Hepatocyte (in vitro differentiated cells): ENCODE measurements at regions not wholly inside any gene's neighbourhood (a gene's known extent, or its start where the extent isn't known, plus 50 kb on each side); places are given as distances from the start of the nearest gene placed in this dataset.

ENCODE experiments used
- DNase-seq: peaks from one replicate; pipeline ENCODE4 v3.0.0-alpha.2; 2016; ENCODE audit warnings: low spot score
- H2AFZ ChIP-seq: fragments of 200-600 bp; sonication (generic); 2 replicates; pipeline ENCODE4 v1.6.0; 2016; ENCODE audit warnings: antibody characterized with exemption, mild to moderate bottlenecking
- H3K27ac ChIP-seq: fragments of 200-600 bp; sonication (generic); 2 replicates; pipeline ENCODE4 v1.5.1; 2016; ENCODE audit warnings: mild to moderate bottlenecking
- H3K27me3 ChIP-seq: fragments of 200-600 bp; sonication (generic); 2 replicates; pipeline ENCODE4 v1.6.1; 2016
- H3K36me3 ChIP-seq: fragments of 200-600 bp; sonication (generic); replicated peaks from 2 replicates; pipeline ENCODE4 v1.5.1; 2016; ENCODE audit warnings: low read depth; ENCODE audit not compliant: insufficient read depth
- H3K4me1 ChIP-seq: fragments of 200-600 bp; sonication (generic); 2 replicates; pipeline ENCODE4 v1.5.1; 2016; ENCODE audit warnings: mild to moderate bottlenecking, moderate library complexity; ENCODE audit not compliant: insufficient read depth
- H3K4me2 ChIP-seq: fragments of 200-600 bp; sonication (generic); 2 replicates; pipeline ENCODE4 v1.6.0; 2016
- H3K4me3 ChIP-seq: fragments of 200-600 bp; sonication (generic); 2 replicates; pipeline ENCODE4 v1.5.1; 2016; ENCODE audit warnings: mild to moderate bottlenecking
- H3K79me2 ChIP-seq: fragments of 200-600 bp; sonication (generic); 2 replicates; pipeline ENCODE4 v1.6.0; 2017; ENCODE audit warnings: mild to moderate bottlenecking
- H3K9me2 ChIP-seq: fragments of 200-600 bp; sonication (generic); replicated peaks from 2 replicates; pipeline ENCODE4 v1.6.0; 2017; ENCODE audit warnings: mild to moderate bottlenecking; ENCODE audit not compliant: insufficient read depth
- H3K9me3 ChIP-seq: fragments of 200-600 bp; sonication (generic); 2 replicates; pipeline ENCODE4 v1.5.1; 2016; ENCODE audit warnings: low read depth, mild to moderate bottlenecking
- H4K20me1 ChIP-seq: fragments of 200-600 bp; sonication (generic); 2 replicates; pipeline ENCODE4 v1.6.0; 2016; ENCODE audit warnings: mild to moderate bottlenecking; ENCODE audit not compliant: insufficient read depth, poor library complexity, severe bottlenecking
- CTCF ChIP-seq: fragments of 200-600 bp; sonication (generic); IDR thresholded peaks from 2 replicates; pipeline ENCODE4 v1.5.1; 2016; ENCODE audit warnings: antibody characterized with exemption, mild to moderate bottlenecking; ENCODE audit not compliant: poor library complexity
- EZH2 ChIP-seq: fragments of 200-600 bp; sonication (generic); IDR thresholded peaks from 2 replicates; pipeline ENCODE4 v1.6.1; 2016; ENCODE audit warnings: antibody characterized with exemption, mild to moderate bottlenecking, borderline replicate concordance
- EZH2phosphoT487 ChIP-seq: fragments of 200-600 bp; sonication (generic); IDR thresholded peaks from one replicate; pipeline ENCODE4 v1.6.1; 2018; ENCODE audit warnings: antibody characterized with exemption, mild to moderate bottlenecking, low read depth, moderate library complexity; ENCODE audit not compliant: unreplicated experiment, severe bottlenecking
- WGBS: methylation state at CpG from one replicate; pipeline ENCODE4 v1.1.6; 2016; ENCODE audit warnings: low lambda C conversion rate; ENCODE audit errors: missing lambda C conversion rate; 5-methylcytosine and 5-hydroxymethylcytosine counted together

DNA sequence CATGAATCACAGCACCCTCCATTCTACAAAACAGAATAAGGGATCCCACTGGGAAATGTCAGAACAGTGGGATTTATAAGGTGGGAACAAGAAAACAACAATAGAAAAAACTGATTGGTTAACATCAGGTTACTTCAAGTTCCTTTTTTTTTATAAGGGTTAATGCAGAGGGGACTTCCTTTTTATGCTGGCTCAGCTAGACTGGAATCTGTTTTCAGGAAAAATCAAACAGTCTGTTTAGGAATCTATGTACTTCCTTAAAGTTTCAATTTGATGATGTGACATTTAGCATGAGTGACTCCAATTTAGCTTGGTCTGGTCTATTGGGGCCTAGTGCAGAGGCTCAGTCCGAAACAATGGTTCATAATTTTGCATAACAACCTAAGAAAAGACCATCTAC, 192.9 kb downstream of the ADGRA3 start:
- H3K79me2 ChIP-seq: no peaks in the 10 kb centered on the region
- no peak for DNase-seq
- TF ChIP-seq EZH2 (no peak), CTCF (no peak), EZH2phosphoT487 (no peak)
- 89% methylated on average over 1 of the region's 1 CpG for WGBS
- H4K20me1 ChIP-seq: no peaks in the 10 kb centered on the region
- no peaks in the 10 kb centered on the region for H3K9me2 ChIP-seq
- no peaks in the 10 kb centered on the region for H3K36me3 ChIP-seq
- no peaks in the 10 kb centered on the region for H3K4me1 ChIP-seq
- no peak overlapping the region for H2AFZ ChIP-seq
- no peak overlapping the region for H3K27ac ChIP-seq
- H3K27me3 ChIP-seq: no peaks in the 10 kb centered on the region
- no peaks in the 10 kb centered on the region for H3K9me3 ChIP-seq
- H3K4me2 ChIP-seq: no peak overlapping the region
- H3K4me3 ChIP-seq: no peak overlapping the region

DNA sequence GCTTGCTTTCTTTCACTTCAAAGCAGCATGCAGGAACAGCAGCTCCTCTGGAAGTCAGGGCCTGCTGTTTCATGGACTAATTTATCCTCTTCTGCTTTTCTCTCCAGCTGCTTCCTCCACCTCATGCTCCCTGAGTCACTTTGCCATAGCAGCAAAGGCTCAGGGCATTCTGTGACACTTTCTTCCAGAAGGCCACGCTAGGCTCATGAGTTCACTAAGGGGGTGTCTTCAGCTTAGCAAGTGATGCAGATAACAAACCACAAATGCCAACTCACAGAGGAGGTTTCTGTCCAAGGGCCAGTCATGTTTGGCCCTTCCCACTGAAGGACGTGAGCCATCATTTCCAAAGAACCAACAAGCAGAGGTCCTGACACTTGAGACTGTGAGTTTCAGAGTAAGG, 200.2 kb downstream of the ADGRA3 start:
- Histone ChIP-seq H3K4me3 (no peak overlapping the region), H3K27me3 (no peaks in the 10 kb centered on the region), H3K36me3 (no peaks in the 10 kb centered on the region), H3K9me3 (no peaks in the 10 kb centered on the region), H3K9me2 (no peaks in the 10 kb centered on the region), H3K4me1 (no peaks in the 10 kb centered on the region), H3K79me2 (no peaks in the 10 kb centered on the region), H3K27ac (no peak overlapping the region), H2AFZ (no peak overlapping the region), H3K4me2 (no peak overlapping the region), H4K20me1 (no peaks in the 10 kb centered on the region)
- TF ChIP-seq EZH2phosphoT487 (no peak), EZH2 (no peak), CTCF (no peak)
- 87% methylated on average over 2 of the region's 2 CpGs for WGBS
- DNase-seq: peak; percentile 5

DNA sequence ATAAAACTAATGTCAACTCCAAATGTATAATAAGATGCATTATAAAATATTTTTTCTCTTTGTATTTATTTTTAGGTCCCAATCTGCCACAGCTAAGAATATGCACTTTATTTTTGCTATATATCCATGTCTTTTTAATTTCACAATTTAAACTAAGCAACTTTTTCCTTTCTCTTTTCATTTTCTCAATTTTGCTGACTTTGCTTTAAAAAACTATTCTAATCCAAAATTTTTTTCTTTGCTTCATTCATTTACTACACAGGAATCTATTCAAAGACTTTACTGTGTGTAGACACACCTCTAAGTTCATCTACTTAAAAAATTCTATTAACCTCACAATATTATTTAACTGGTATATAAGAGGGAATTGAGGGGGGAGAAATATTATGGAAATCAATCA, 201.9 kb downstream of the ADGRA3 start:
- Histone ChIP-seq H3K9me3 (no peaks in the 10 kb centered on the region), H2AFZ (no peak overlapping the region), H3K4me1 (no peaks in the 10 kb centered on the region), H3K9me2 (no peaks in the 10 kb centered on the region), H3K27me3 (no peaks in the 10 kb centered on the region), H3K79me2 (no peaks in the 10 kb centered on the region), H3K36me3 (no peaks in the 10 kb centered on the region), H3K4me3 (no peak overlapping the region), H4K20me1 (no peaks in the 10 kb centered on the region), H3K4me2 (no peak overlapping the region), H3K27ac (no peak overlapping the region)
- no peak for TF ChIP-seq EZH2
- DNase-seq: no peak

DNA sequence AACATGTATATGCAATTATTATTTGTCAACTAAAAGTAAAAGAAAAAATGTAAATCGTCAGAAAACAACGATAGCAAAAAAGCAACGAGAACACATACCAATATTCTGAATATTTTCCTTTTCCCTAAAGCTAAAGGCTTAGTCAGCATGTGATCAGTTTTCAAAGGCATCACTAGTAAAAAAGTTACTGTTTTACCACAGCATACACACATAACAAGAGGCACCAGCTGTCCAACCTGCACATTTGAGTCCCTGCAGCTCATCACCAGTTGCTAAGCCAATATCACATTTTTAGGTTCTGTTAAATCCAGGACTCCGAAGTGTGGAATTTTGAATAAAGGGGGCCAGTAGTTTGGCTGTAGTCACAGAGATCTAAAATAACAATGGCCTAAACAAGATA, 203.8 kb downstream of the ADGRA3 start:
- no peak overlapping the region for H3K4me2 ChIP-seq
- H3K27ac ChIP-seq: no peak overlapping the region
- no peaks in the 10 kb centered on the region for H3K36me3 ChIP-seq
- H3K79me2 ChIP-seq: no peaks in the 10 kb centered on the region
- no peak overlapping the region for H3K4me3 ChIP-seq
- 91% methylated on average over 4 of the region's 4 CpGs for WGBS
- DNase-seq: no peak
- H4K20me1 ChIP-seq: no peaks in the 10 kb centered on the region
- no peaks in the 10 kb centered on the region for H3K9me3 ChIP-seq
- no peak overlapping the region for H2AFZ ChIP-seq
- no peaks in the 10 kb centered on the region for H3K27me3 ChIP-seq
- TF ChIP-seq EZH2phosphoT487 (no peak), CTCF (no peak)
- no peaks in the 10 kb centered on the region for H3K4me1 ChIP-seq
- H3K9me2 ChIP-seq: no peaks in the 10 kb centered on the region
